Keratinocyte (primary cell): ENCODE measurements at regions not wholly inside any gene's neighbourhood (a gene's known extent, or its start where the extent isn't known, plus 50 kb on each side); places are given as distances from the start of the nearest gene placed in this dataset.

Experiments
- DNase-seq: peaks from one replicate; pipeline ENCODE4 v3.0.0-alpha.2; 2011; ENCODE audit warnings: low read depth, missing footprints, low spot score
- FAIRE-seq: peaks from 2 replicates; lab custom pipeline; 2011; peaks lifted over from hg19 to GRCh38; lab: Jason Lieb, UNC
- H2AFZ ChIP-seq: 2 replicates; pipeline ENCODE4 v1.6.0; 2012; ENCODE audit warnings: low read length, control low read depth, inconsistent platforms; ENCODE audit not compliant: control insufficient read depth
- H3K27ac ChIP-seq: 2 replicates; pipeline ENCODE4 v1.5.1; 2011; ENCODE audit warnings: low read length; ENCODE audit not compliant: control insufficient read depth, insufficient read depth
- H3K27me3 ChIP-seq: 3 replicates; pipeline ENCODE4 v1.6.0; 2011; ENCODE audit warnings: low read length; ENCODE audit not compliant: control insufficient read depth, insufficient read depth; ENCODE audit errors: extremely low read depth
- H3K36me3 ChIP-seq, 2 experiments: 2 replicates in 1 of 2; 3 replicates in 1 of 2; pipeline ENCODE4 v1.5.1; 2011; ENCODE audit warnings: low read length in 2 of 2, mild to moderate bottlenecking in 1 of 2; ENCODE audit not compliant: control insufficient read depth in 2 of 2, insufficient read depth in 2 of 2; ENCODE audit errors: extremely low read depth in 1 of 2
- H3K4me1 ChIP-seq: 3 replicates; pipeline ENCODE4 v1.5.1; 2011; ENCODE audit warnings: low read length; ENCODE audit not compliant: control insufficient read depth, insufficient read depth; ENCODE audit errors: extremely low read depth
- H3K4me2 ChIP-seq: 3 replicates; pipeline ENCODE4 v1.6.0; 2011; ENCODE audit warnings: low read depth, low read length; ENCODE audit not compliant: control insufficient read depth, insufficient read depth; ENCODE audit errors: extremely low read depth
- H3K4me3 ChIP-seq, 3 experiments: fragments of 200-600 bp in 1 of 3; sonication (generic) in 1 of 3; 2 replicates in 2 of 3; 3 replicates in 1 of 3; pipeline ENCODE4 v1.5.1; 2011 to 2016; ENCODE audit warnings: low read length in 3 of 3, mild to moderate bottlenecking in 3 of 3, control low read depth in 2 of 3, inconsistent platforms in 1 of 3, low read depth in 1 of 3, mixed read lengths in 1 of 3, mixed run types in 1 of 3, moderate library complexity in 1 of 3; ENCODE audit not compliant: control insufficient read depth in 2 of 3, insufficient read depth in 2 of 3; ENCODE audit errors: extremely low read depth in 1 of 3
- H3K79me2 ChIP-seq: 2 replicates; pipeline ENCODE4 v1.6.0; 2012; ENCODE audit warnings: low read length; ENCODE audit not compliant: control insufficient read depth, insufficient read depth
- H3K9ac ChIP-seq: 3 replicates; pipeline ENCODE4 v1.6.0; 2011; ENCODE audit warnings: low read length; ENCODE audit not compliant: control insufficient read depth, insufficient read depth; ENCODE audit errors: extremely low read depth
- H3K9me1 ChIP-seq: 3 replicates; pipeline ENCODE4 v1.6.0; 2011; ENCODE audit warnings: low read length; ENCODE audit not compliant: control insufficient read depth, insufficient read depth; ENCODE audit errors: extremely low read depth
- H3K9me3 ChIP-seq: 2 replicates; pipeline ENCODE4 v1.5.1; 2012; ENCODE audit warnings: low read depth, low read length; ENCODE audit not compliant: control insufficient read depth
- H4K20me1 ChIP-seq: 3 replicates; pipeline ENCODE4 v1.6.0; 2011; ENCODE audit warnings: low read length; ENCODE audit not compliant: control insufficient read depth, insufficient read depth; ENCODE audit errors: extremely low read depth
- CTCF ChIP-seq, 3 experiments: IDR thresholded peaks in 1 of 3; conservative IDR thresholded peaks in 1 of 3; optimal IDR thresholded peaks in 1 of 3; 2 replicates in 2 of 3; 3 replicates in 1 of 3; pipeline versions ENCODE3 to v1.5.1; 2011; ENCODE audit warnings: low read length in 3 of 3, mild to moderate bottlenecking in 3 of 3, moderate library complexity in 2 of 3, control low read depth in 1 of 3, inconsistent platforms in 1 of 3; ENCODE audit not compliant: insufficient read depth in 2 of 3; ENCODE audit errors: extremely low read depth in 1 of 3
- EZH2 ChIP-seq: IDR thresholded peaks from one replicate; pipeline ENCODE4 v1.6.1; 2012; ENCODE audit warnings: inconsistent platforms, mild to moderate bottlenecking, low read length, moderate library complexity
- dilution Hi-C: fragments of 300-500 bp; cut with MboI; formaldehyde crosslinking; loops from one replicate; pipeline ENCODE4 v1.7.0; 2020; ENCODE audit warnings: low sequenced_read_pairs; ENCODE audit not compliant: extremely low pct_ligation_motif_present

- H3K4me1 ChIP-seq, result no peaks in the 10 kb centered on the region
- no peaks in the 10 kb centered on the region for H3K79me2 ChIP-seq
- dilution Hi-C loops, result no loop called here
- no peaks in the 10 kb centered on the region for H3K9me1 ChIP-seq
- FAIRE-seq, result no peak
- no peak overlapping the region for H3K4me2 ChIP-seq
- no peak overlapping the region for H3K4me3 ChIP-seq
- no peaks in the 10 kb centered on the region for H3K27me3 ChIP-seq
- H2AFZ ChIP-seq, result no peak overlapping the region
- no peak overlapping the region for H3K27ac ChIP-seq
- no peaks in the 10 kb centered on the region for H3K36me3 ChIP-seq
- no peaks in the 10 kb centered on the region for H4K20me1 ChIP-seq
- TF ChIP-seq CTCF (optimal IDR thresholded peaks at IDR 0.05 in 1 of 3, IDR thresholded peaks at IDR 0.05 in 1 of 3, conservative IDR thresholded peaks at IDR 0.05 in 1 of 3; ENCODE audit: extremely low read depth in 1 of 3, insufficient read depth in 2 of 3, low read length in 3 of 3) (no peak), EZH2 (no peak)
- no peak overlapping the region for H3K9ac ChIP-seq
- no peaks in the 10 kb centered on the region for H3K9me3 ChIP-seq
- DNase-seq, result no peak
These were observed 676.2 kb downstream of the HDGFL1 start for GRCh38 chr6:23245572-23245971.

- no peaks in the 10 kb centered on the region for H3K4me1 ChIP-seq
- H3K27ac ChIP-seq, result no peak overlapping the region
- FAIRE-seq, result no peak
These were observed 677.5 kb downstream of the HDGFL1 start for GRCh38 chr6:23246896-23247295.

More at GRCh38 chr6:23246896-23247295, 677.5 kb downstream of the HDGFL1 start:
- Histone ChIP-seq H3K79me2 (no peaks in the 10 kb centered on the region), H3K9me1 (no peaks in the 10 kb centered on the region), H3K9me3 (no peaks in the 10 kb centered on the region), H3K9ac (no peak overlapping the region), H3K4me2 (no peak overlapping the region), H2AFZ (no peak overlapping the region), H3K27me3 (no peaks in the 10 kb centered on the region), H4K20me1 (no peaks in the 10 kb centered on the region), H3K4me3 (no peak overlapping the region), H3K36me3 (no peaks in the 10 kb centered on the region)
- no peak for DNase-seq
- dilution Hi-C loops, result no loop called here
- TF ChIP-seq CTCF (optimal IDR thresholded peaks at IDR 0.05 in 1 of 3, IDR thresholded peaks at IDR 0.05 in 1 of 3, conservative IDR thresholded peaks at IDR 0.05 in 1 of 3; ENCODE audit: extremely low read depth in 1 of 3, insufficient read depth in 2 of 3, low read length in 3 of 3) (no peak), EZH2 (no peak)
